GM13976 (cell line): ENCODE measurements at regions not wholly inside any gene's neighbourhood (a gene's known extent, or its start where the extent isn't known, plus 50 kb on each side); places are given as distances from the start of the nearest gene placed in this dataset.
"Not testable (repeated sequence)": the region's sequence is repeated elsewhere in the genome, so short reads cannot be mapped to it uniquely, and the experiment has no call there.

Experiments
- DNase-seq: peaks from one replicate; pipeline ENCODE4 v3.0.0; 2012; ENCODE audit warnings: low spot score
- CTCF ChIP-seq: IDR thresholded peaks from 2 replicates; pipeline ENCODE4 v1.5.1; 2012; ENCODE audit warnings: borderline replicate concordance, mild to moderate bottlenecking; ENCODE audit not compliant: insufficient read depth; ENCODE audit errors: extremely low read depth, missing control alignments, control extremely low read depth
- in situ Hi-C: fragments of 300-500 bp; cut with MboI; formaldehyde crosslinking; loops from one replicate; pipeline ENCODE4 v1.12.0; 2022; ENCODE audit warnings: low sequenced_read_pairs, mixed read lengths, inconsistent platforms; ENCODE audit not compliant: unreplicated experiment

GRCh38 chr1:59214248-59215208 lies 82.4 kb upstream of the FGGY start:
- in situ Hi-C loops: no loop called here
- no peak for DNase-seq
- no peak for TF ChIP-seq CTCF

GRCh38 chr1:59215766-59216291 lies 81.1 kb upstream of the FGGY start:
- no peak for DNase-seq
- in situ Hi-C loops: no loop called here
- no peak for TF ChIP-seq CTCF

GRCh38 chr1:59217439-59217838 lies 79.5 kb upstream of the FGGY start:
- DNase-seq, in situ Hi-C loops: not testable (repeated sequence)

- in situ Hi-C loops: no loop called here
- no peak for DNase-seq
- no peak for TF ChIP-seq CTCF
Measured at GRCh38 chr1:59218521-59219236, 78.2 kb upstream of the FGGY start.

GRCh38 chr1:59219916-59220315 lies 77.0 kb upstream of the FGGY start:
- TF ChIP-seq CTCF: no peak
- in situ Hi-C loops: no loop called here
- no peak for DNase-seq

GRCh38 chr1:59220356-59220755 lies 76.5 kb upstream of the FGGY start:
- DNase-seq: no peak
- no peak for TF ChIP-seq CTCF
- in situ Hi-C loops: no loop called here

- DNase-seq: no peak
- TF ChIP-seq CTCF: no peak
- in situ Hi-C loops: no loop called here
Measured at GRCh38 chr1:59223198-59223597, 73.7 kb upstream of the FGGY start.
